ENCODE measurements at regions not wholly inside any gene's neighbourhood (a gene's known extent, or its start where the extent isn't known, plus 50 kb on each side); places are given as distances from the start of the nearest gene placed in this dataset.

DNA sequence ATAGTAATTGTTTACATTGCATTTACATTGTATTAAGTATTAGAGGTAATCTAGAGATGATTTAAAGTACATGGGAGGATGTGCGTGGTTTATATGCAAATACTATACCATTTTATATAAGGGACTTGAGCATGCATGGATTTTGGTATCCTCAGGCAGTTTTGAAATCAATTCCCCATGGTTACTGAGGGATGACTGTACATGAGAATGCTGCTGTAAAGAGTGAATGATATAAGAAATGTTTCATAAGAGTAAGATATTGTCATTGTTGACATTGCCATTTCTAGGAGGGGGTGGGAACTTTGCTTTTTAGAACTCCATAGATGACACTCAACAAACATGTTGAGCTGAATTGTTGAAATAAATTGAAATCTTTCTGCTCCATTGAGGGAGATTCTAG, 185.0 kb downstream of the SEMA6A start:
- no peak overlapping the region for H3K4me3 ChIP-seq (ENCODE audit: low read depth, low read length)
- TF ChIP-seq, protein P1, sequence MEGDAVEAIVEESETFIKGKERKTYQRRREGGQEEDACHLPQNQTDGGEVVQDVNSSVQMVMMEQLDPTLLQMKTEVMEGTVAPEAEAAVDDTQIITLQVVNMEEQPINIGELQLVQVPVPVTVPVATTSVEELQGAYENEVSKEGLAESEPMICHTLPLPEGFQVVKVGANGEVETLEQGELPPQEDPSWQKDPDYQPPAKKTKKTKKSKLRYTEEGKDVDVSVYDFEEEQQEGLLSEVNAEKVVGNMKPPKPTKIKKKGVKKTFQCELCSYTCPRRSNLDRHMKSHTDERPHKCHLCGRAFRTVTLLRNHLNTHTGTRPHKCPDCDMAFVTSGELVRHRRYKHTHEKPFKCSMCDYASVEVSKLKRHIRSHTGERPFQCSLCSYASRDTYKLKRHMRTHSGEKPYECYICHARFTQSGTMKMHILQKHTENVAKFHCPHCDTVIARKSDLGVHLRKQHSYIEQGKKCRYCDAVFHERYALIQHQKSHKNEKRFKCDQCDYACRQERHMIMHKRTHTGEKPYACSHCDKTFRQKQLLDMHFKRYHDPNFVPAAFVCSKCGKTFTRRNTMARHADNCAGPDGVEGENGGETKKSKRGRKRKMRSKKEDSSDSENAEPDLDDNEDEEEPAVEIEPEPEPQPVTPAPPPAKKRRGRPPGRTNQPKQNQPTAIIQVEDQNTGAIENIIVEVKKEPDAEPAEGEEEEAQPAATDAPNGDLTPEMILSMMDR (IDR thresholded peaks at IDR 0.05; ENCODE audit: insufficient read depth, low read depth, low read length), result no peak
- no peak for DNase-seq (ENCODE audit: low read depth)

GRCh38 chr5:116388564-116389258, 185.9 kb downstream of the SEMA6A start:
- TF ChIP-seq, protein P1 (IDR thresholded peaks at IDR 0.05; ENCODE audit: insufficient read depth, low read depth, low read length), result no peak
- no peak for DNase-seq (ENCODE audit: low read depth)

DNA sequence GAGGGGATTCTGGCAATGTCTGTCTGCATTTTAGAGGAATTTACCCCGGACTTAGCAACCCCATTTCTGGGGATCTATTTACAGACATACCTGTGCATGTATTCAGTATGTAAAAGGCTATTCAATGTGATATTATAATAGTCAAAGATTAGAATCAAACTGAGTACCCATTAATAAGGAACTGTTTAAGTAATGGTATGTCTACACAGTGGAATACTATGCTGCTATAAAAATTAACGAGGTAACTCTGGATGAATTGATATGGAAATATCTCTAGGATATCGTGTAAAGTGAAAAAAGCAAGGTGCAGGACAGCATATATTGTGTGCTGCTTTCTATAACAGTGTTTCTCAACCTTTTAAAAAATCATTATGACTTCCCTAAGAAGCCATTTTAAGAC, 186.9 kb downstream of the SEMA6A start:
- TF ChIP-seq, protein P1 (IDR thresholded peaks at IDR 0.05; ENCODE audit: insufficient read depth, low read depth, low read length), result no peak
- H3K4me3 ChIP-seq (ENCODE audit: low read depth, low read length), result no peak overlapping the region
- no peak for DNase-seq (ENCODE audit: low read depth)

More at GRCh38 chr5:116388564-116389258, 185.9 kb downstream of the SEMA6A start:
- H3K4me3 ChIP-seq (ENCODE audit: low read depth, low read length), result no peak overlapping the region

DNA sequence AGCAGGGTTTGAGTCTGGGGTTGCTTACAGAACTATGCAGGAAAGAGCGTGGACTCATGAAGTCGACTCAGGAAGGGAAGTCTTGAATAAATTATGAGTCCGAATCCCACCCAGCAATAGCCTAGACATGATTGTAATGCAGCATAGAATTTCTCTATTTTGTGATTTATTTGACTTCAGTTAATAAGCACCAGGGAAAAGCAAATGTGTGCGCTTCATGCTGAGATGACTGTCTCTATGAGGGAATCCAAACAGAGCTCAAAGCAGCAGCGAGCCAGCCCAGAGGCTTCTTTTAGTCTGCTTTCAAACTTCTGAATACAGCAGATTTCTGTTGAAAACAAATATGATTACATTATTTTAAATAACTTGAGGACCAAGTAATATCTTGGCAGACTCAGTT, 188.0 kb downstream of the SEMA6A start:
- no peak for DNase-seq (ENCODE audit: low read depth)
- no peak overlapping the region for H3K4me3 ChIP-seq (ENCODE audit: low read depth, low read length)
- TF ChIP-seq, protein P1 (IDR thresholded peaks at IDR 0.05; ENCODE audit: insufficient read depth, low read depth, low read length), result no peak

DNA sequence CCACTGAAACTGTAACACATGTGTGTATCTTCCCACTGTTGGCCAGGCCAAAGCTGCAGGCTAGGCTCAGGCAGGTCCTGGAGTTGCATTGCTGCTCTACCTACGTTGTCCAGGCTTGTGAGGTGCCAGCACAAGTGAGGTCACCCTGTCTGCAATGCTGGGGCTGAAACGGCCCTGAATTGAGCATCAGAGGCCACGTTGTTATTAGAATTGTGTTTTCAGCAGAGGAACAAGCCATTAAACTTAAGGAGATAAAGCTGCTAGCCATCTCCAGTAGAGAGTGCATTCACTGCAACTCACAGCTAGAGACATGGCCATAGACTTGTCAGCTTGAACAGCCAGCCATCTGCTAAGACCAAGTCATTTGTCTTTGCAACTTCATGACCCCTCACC, 191.8 kb downstream of the SEMA6A start:
- no peak for DNase-seq (ENCODE audit: low read depth)
- H3K4me3 ChIP-seq (ENCODE audit: low read depth, low read length), result no peak overlapping the region
- TF ChIP-seq, protein P1 (IDR thresholded peaks at IDR 0.05; ENCODE audit: insufficient read depth, low read depth, low read length), result no peak

DNA sequence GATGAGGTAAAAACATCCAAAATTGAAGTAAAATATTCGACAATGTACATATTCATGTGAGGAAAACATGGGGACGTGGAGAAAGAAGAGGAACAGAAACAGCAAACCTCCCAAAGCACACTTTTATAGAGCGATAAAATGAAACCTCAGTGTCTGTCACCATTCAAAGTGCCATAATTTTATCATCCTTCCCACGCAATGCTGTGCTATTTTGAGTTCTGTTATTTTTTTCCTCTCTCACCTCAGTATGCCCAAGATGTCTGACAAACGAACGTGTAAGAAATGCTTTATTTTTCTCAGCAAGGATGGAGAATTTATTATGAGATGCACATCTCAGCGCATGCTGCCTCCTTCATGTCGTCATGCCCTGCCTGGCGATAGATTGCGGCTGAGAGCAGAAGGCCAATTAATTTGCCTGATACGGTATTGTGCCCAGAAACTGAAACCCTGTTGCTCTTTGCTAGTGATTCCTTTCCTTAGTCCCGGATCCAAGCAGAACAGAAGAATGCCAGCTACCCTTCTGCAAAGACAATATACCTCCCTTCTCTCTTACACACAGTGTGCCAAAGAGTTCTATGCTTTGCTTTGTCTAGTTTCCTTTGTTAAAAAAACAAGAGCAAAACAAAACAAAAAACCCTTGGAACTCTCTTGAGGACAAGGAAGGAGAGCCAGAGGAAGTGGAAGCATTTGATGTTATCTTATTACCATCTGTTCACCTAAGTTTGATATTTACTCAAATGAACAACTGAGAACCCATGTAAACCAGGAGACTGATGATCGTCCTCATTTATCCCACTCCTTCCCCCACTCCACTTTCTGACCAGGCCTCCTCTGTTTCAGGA, 192.4 kb downstream of the SEMA6A start:
- no peak for DNase-seq (ENCODE audit: low read depth)
- H3K4me3 ChIP-seq (ENCODE audit: low read depth, low read length), result no peak overlapping the region
- TF ChIP-seq, protein P1 (IDR thresholded peaks at IDR 0.05; ENCODE audit: insufficient read depth, low read depth, low read length), result no peak

Data from fibroblast of villous mesenchyme (primary cell).